Muscle of leg (tissue), 3 donors: ENCODE measurements at regions not wholly inside any gene's neighbourhood (a gene's known extent, or its start where the extent isn't known, plus 50 kb on each side); places are given as distances from the start of the nearest gene placed in this dataset.

ENCODE experiments used
- DNase-seq: peaks from one replicate; pipeline ENCODE4 v3.0.0; 2013
- H3K27ac ChIP-seq: one replicate; pipeline ENCODE4 v1.5.1; 2013; ENCODE audit warnings: mild to moderate bottlenecking, low read length, control low read depth
- H3K27me3 ChIP-seq: one replicate; pipeline ENCODE4 v1.6.1; 2013; ENCODE audit warnings: low read length; ENCODE audit not compliant: control insufficient read depth, insufficient read depth
- H3K36me3 ChIP-seq: one replicate; pipeline ENCODE4 v1.6.1; 2013; ENCODE audit warnings: low read length; ENCODE audit not compliant: control insufficient read depth, insufficient read depth
- H3K4me1 ChIP-seq: one replicate; pipeline ENCODE4 v1.6.1; 2013; ENCODE audit warnings: low read length; ENCODE audit not compliant: control insufficient read depth, insufficient read depth
- H3K4me3 ChIP-seq: one replicate; pipeline ENCODE4 v1.5.1; 2013; ENCODE audit warnings: low read length, control low read depth
- H3K9me3 ChIP-seq: replicated peaks from 2 replicates; pipeline ENCODE4 v1.6.1; 2013; ENCODE audit warnings: low read depth, low read length; ENCODE audit not compliant: control insufficient read depth
- WGBS: methylation state at CpG from one replicate; pipeline ENCODE4 v1.1.5; 2013; ENCODE audit warnings: missing lambda C conversion rate; ENCODE audit not compliant: insufficient coverage; 5-methylcytosine and 5-hydroxymethylcytosine counted together

DNA sequence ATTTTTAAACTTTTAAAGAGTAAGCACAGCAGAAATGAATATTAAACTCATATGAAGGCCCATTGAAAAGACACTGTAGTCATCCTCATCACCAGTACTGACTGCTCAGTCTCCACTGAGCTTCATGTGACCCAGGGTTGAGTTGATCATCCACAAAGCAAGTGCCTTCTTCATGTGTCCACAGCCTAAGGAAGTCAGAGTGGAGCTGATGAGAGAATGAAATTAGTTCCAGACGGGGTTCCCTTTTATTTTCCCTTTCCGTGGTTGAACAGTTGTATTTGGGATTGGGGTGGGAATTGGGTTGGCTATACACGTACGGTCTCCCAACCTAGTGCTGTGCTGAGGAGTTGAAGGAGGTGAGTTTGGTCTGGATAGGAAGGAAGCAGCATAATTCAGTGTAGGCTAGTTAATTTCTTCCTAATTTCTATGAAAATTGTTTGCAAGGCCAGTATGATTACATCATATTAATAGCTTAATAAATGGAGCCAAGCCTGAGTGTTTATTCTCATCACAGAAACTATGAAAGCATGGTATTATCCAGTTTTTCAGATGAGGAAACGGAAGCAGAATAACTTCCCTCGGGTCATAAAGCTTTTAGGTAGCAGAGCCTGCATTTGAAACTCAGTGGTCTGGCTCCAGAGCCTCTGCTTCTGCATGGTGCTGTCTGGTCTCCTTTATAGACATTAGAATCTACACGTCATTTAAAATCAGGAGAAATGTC is 103.9 kb upstream of the DMRT1 start:
- H3K27ac ChIP-seq = peak overlapping the region; percentile 45
- no peak overlapping the region for H3K4me3 ChIP-seq
- no peaks in the 10 kb centered on the region for H3K27me3 ChIP-seq
- H3K36me3 ChIP-seq = peaks cover 31% of the 10 kb centered on the region
- H3K4me1 ChIP-seq = peaks cover 28% of the 10 kb centered on the region
- no peak for DNase-seq
- H3K9me3 ChIP-seq = no peaks in the 10 kb centered on the region
- 79% methylated on average over 2 of the region's 7 CpGs for WGBS

DNA sequence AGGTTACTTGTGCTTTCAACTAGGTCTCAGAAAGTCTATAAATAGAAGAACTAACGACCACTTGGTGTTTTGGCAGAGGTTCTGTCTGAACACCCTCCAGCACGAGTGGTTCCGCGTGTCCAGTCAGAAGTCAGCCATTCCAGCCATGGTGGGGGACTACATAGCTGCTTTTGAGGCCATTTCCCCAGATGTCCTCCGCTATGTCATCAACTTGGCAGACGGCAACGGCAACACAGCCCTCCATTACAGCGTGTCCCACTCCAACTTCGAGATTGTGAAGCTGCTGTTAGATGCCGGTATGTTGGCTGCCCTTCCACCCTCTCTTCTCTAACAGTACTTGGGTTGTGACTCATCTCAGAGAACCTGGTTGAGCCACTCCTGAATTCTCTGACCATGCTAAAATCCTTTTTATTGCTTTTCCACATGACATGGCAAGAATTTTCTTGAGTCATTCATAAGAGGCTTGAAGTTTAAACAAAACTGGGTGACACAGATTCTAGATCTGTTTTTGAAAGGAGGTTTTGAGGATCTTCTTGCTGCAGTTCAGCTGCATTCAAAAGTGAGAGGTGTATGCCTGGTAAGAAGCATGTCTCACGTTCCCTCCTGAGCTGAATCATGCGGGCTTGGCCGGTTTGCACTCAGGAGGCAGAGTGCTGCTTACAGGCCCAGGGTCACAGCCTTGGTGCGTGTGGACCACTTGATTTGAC is 103.1 kb upstream of the DMRT1 start:
- peaks cover 36% of the 10 kb centered on the region for H3K4me1 ChIP-seq
- WGBS = 43% methylated on average over 11 of the region's 14 CpGs
- peaks cover 39% of the 10 kb centered on the region for H3K36me3 ChIP-seq

DNA sequence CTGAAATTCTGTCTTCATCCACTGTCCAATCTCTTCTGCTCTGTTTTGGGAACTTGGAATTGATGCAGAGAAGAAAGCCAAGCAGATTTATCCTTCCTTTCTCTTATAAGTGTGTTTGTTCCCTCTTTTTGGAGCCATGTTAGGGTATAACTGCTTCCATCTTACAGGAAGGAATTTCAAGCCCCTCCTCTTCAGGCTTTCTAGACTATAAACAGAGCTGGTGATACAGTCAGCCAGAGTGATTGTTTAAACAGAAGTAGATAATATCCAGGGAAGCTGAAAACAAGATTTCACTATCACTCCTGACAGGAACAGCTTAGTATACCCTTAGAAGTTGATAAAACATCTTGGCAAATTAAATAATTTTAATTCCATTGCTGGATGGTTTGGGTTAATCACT is 102.1 kb upstream of the DMRT1 start:
- peaks cover 40% of the 10 kb centered on the region for H3K4me1 ChIP-seq

More for the DNA sequence above, 103.1 kb upstream of the DMRT1 start:
- Histone ChIP-seq H3K4me3 (no peak overlapping the region), H3K9me3 (no peaks in the 10 kb centered on the region), H3K27me3 (no peaks in the 10 kb centered on the region), H3K27ac (peak overlapping the region; percentile 45)
- DNase-seq = peak; percentile 81

DNA sequence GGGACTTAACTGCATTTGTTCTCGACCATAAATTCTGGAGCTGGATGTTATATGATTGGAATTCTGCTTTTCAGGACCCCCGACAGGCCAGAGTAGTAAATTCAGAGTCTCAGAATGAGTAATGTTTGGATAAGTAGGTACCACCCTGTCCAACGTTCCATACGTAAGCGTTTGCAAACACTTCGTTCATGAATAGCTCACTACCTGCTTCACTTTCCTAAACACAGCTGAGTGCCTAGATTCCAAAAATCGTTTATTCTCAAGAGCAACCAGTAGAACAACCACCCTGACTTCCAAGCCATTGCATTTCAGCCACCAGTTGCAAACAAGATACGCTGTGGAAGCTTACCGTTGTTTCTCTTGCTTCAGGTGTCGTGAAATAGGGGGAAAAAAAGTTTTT is 101.3 kb upstream of the DMRT1 start:
- no peak overlapping the region for H3K27ac ChIP-seq
- H3K9me3 ChIP-seq = no peaks in the 10 kb centered on the region
- H3K4me3 ChIP-seq = no peak overlapping the region
- H3K36me3 ChIP-seq = peaks cover 43% of the 10 kb centered on the region
- DNase-seq = no peak
- no peaks in the 10 kb centered on the region for H3K27me3 ChIP-seq
- 98% methylated on average over 5 of the region's 10 CpGs for WGBS
- H3K4me1 ChIP-seq = peaks cover 43% of the 10 kb centered on the region

More for the DNA sequence above, 102.1 kb upstream of the DMRT1 start:
- Histone ChIP-seq H3K4me3 (no peak overlapping the region), H3K27me3 (no peaks in the 10 kb centered on the region), H3K36me3 (peaks cover 43% of the 10 kb centered on the region), H3K9me3 (no peaks in the 10 kb centered on the region), H3K27ac (no peak overlapping the region)
- DNase-seq = peak; percentile 37

DNA sequence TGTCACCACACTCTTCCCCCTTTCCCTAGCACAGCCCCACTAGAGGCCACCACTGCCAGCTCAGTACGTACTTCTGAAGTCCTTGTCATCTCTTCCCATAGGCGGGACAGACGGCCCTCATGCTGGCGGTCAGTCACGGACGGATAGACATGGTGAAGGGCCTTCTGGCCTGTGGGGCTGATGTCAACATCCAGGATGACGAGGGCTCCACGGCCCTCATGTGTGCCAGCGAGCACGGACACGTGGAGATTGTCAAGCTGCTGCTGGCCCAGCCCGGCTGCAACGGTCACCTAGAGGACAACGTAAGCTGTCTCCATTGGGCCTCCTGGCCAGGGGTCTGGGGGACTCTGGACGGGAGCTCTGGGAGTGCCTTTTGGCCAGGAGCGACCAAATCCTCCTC is 99.4 kb upstream of the DMRT1 start:
- H3K27ac ChIP-seq = no peak overlapping the region
- no peaks in the 10 kb centered on the region for H3K9me3 ChIP-seq
- peaks cover 42% of the 10 kb centered on the region for H3K36me3 ChIP-seq
- WGBS = 96% methylated on average over 16 of the region's 16 CpGs
- peaks cover 50% of the 10 kb centered on the region for H3K4me1 ChIP-seq
- DNase-seq = no peak
- no peak overlapping the region for H3K4me3 ChIP-seq
- H3K27me3 ChIP-seq = no peaks in the 10 kb centered on the region

DNA sequence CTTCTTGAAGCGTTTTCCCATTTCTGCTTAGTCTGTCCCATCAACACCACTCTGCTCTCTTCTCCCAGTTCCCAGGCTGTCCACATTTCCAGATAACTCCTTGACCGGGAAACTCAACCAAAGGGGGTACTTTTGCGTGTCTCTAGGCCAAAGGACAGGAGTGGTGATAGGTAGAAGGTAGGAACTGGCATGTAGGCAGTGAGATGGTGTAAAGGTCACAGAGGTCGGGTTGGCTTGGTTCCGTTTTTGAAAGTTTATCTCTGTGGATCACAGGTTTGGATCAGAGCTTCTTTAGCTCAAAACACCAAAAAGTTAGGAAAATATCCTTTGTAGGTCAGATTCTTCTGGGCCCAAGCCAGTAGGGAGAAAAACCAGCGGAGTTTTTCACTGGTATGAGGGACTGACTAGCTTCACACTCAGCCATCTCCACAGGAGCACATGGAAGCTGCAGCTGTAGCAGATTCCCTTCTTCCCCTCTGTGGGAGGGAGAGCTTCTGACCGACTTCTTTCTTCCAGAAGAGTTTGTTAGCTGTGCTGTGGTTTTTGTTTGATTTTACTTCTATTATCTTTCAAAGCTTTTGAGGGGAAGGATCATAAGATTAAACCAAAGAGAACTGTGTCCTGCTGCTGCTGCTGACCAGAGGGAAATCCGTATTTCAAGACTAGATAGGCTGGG is 98.4 kb upstream of the DMRT1 start:
- Histone ChIP-seq H3K27me3 (no peaks in the 10 kb centered on the region), H3K36me3 (peaks cover 45% of the 10 kb centered on the region), H3K4me1 (peaks cover 42% of the 10 kb centered on the region), H3K4me3 (no peak overlapping the region), H3K27ac (no peak overlapping the region), H3K9me3 (no peaks in the 10 kb centered on the region)
- DNase-seq = peak; percentile 35
- WGBS = 100% methylated on average over 2 of the region's 8 CpGs

DNA sequence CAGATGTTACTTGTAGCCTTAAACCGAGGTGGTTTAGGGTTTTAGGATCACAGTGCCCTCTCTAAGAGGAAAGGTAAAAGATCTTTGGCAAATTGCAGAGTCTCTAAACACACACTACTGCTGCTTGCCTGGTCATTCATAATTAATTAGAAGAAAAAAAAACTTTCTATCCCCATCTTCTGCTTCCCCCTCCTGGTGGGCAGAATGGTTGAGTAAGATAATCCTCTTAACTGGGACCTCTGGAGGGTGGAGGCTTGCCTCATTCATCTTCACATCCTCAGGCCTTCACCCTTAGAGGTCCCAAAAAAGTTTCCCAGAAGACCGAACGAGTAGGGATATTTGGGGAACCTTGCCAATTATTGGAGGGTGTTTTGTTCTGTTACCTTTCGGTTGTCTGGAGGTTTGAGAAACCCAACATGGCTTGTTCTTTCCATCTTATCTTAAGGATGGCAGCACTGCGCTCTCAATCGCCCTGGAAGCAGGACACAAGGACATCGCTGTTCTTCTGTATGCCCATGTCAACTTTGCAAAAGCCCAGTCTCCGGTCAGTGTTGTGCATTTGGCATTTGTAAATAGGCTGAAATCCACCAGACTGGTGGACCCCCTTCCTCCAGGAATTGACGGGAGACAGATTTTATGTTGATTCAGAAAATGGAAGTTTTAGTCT is 97.3 kb upstream of the DMRT1 start:
- H3K27me3 ChIP-seq = no peaks in the 10 kb centered on the region
- peak overlapping the region; percentile 67 for H3K27ac ChIP-seq
- H3K4me3 ChIP-seq = no peak overlapping the region
- H3K4me1 ChIP-seq = peaks cover 35% of the 10 kb centered on the region
- 95% methylated on average over 4 of the region's 9 CpGs for WGBS
- H3K9me3 ChIP-seq = no peaks in the 10 kb centered on the region
- peaks cover 39% of the 10 kb centered on the region for H3K36me3 ChIP-seq
- no peak for DNase-seq

DNA sequence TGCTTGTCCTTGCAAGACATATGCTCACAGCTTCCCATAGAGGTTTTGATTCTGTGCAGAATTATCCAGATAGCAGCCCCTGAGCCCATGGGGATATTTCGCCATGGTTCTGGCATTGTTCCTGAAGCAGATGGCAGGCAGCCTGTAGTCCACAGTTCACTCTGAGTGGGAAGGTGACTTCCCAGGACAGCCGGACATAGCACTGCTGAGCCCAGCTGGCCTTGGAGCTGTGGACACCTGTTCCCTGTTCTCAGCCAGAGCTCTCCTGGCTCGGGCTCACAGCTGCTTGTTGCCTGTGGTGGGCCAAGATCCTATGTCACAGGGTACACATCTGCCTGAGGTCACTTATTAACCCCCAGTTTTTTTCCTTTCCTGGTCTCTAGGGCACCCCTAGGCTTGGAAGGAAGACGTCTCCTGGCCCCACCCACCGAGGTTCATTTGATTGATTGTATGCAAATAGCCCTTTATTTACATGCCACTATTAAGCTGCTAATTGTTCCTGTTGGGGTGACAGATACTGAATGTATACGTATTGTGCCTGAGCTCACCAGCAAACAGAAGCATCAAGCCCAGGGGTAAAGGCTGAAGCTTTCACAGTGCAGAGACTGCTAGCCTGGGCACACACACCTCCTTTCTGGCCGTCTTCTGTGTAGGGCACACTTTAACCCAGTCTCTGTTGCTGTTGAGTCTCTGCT is 96.6 kb upstream of the DMRT1 start:
- H3K9me3 ChIP-seq = no peaks in the 10 kb centered on the region
- WGBS = 33% methylated on average over 4 of the region's 7 CpGs
- DNase-seq = peak; percentile 97
- H3K27ac ChIP-seq = peak overlapping the region; percentile 83
- H3K27me3 ChIP-seq = no peaks in the 10 kb centered on the region
- no peak overlapping the region for H3K4me3 ChIP-seq
- H3K4me1 ChIP-seq = peaks cover 35% of the 10 kb centered on the region
- H3K36me3 ChIP-seq = peaks cover 37% of the 10 kb centered on the region

DNA sequence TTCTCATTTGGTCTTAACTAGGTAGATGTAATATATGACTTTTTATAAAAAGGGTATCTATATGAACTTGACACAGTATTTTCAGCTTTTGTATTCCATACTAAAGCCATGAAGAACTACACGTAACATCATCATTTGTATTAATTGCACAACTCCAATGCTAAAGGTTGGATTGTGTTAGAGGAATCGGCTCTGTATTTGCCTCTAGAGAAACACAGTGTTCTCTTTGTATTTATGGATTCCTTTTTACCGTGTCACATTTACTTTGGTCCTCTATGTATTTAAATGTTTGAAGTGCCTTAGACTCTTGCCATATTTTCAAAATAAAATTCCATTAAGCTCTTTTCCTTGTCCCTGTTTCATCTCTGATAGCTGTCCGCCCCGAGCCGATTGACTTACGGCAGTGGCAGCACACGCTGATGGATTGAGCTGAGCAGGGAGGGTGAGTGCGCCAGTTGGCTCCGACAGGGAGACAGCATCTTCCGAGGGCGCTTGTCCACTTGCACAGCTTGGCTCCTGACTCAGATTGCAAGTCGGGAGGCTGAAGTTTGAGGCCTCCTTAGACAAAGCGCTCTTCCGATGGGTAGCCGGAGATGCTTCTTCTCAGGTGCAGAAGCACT is 95.6 kb upstream of the DMRT1 start:
- no peaks in the 10 kb centered on the region for H3K9me3 ChIP-seq
- no peaks in the 10 kb centered on the region for H3K27me3 ChIP-seq
- H3K36me3 ChIP-seq = peaks cover 30% of the 10 kb centered on the region
- H3K4me3 ChIP-seq = no peak overlapping the region
- H3K27ac ChIP-seq = peak overlapping the region; percentile 31
- DNase-seq = peak; percentile 49
- peaks cover 42% of the 10 kb centered on the region for H3K4me1 ChIP-seq
- 90% methylated on average over 10 of the region's 16 CpGs for WGBS
